ENCODE measurements at regions not wholly inside any gene's neighbourhood (a gene's known extent, or its start where the extent isn't known, plus 50 kb on each side); places are given as distances from the start of the nearest gene placed in this dataset.

DNA sequence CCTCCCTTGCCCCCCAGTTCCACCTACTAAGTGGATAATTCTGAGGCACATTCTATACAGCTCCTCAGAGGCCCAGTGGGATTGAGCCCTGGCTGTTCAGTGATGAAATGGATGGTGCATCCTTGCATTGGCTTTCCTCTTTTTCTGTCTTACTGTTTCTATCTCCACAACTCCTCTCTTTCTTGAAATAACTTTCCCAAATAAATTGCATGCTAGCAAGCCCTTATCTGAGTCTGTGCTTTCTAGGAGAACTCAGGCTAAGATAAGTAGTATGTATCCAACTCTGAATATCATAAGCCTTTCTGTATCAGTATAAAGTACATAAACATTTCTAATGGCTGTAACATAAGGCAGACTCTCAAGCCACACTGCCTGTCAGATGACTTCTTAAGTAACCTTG lies 603.8 kb upstream of the USP24 start:
- intact Hi-C loops (cut with DNase I; ENCODE audit: low total_unique reads) = no loop called here
- no peaks in the 10 kb centered on the region for H3K4me1 ChIP-seq
- no peaks in the 10 kb centered on the region for H3K27me3 ChIP-seq
- no peaks in the 10 kb centered on the region for H3K9me3 ChIP-seq
- no peak overlapping the region for H3K27ac ChIP-seq
- no peak for DNase-seq
- H3K4me3 ChIP-seq = no peak overlapping the region
- TF ChIP-seq, protein P1, sequence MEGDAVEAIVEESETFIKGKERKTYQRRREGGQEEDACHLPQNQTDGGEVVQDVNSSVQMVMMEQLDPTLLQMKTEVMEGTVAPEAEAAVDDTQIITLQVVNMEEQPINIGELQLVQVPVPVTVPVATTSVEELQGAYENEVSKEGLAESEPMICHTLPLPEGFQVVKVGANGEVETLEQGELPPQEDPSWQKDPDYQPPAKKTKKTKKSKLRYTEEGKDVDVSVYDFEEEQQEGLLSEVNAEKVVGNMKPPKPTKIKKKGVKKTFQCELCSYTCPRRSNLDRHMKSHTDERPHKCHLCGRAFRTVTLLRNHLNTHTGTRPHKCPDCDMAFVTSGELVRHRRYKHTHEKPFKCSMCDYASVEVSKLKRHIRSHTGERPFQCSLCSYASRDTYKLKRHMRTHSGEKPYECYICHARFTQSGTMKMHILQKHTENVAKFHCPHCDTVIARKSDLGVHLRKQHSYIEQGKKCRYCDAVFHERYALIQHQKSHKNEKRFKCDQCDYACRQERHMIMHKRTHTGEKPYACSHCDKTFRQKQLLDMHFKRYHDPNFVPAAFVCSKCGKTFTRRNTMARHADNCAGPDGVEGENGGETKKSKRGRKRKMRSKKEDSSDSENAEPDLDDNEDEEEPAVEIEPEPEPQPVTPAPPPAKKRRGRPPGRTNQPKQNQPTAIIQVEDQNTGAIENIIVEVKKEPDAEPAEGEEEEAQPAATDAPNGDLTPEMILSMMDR (IDR thresholded peaks at IDR 0.05) = no peak
- TF ChIP-seq POLR2A (IDR thresholded peaks at IDR 0.05) = no peak
- H3K36me3 ChIP-seq (ENCODE audit: low read depth, missing control alignments) = no peaks in the 10 kb centered on the region

DNA sequence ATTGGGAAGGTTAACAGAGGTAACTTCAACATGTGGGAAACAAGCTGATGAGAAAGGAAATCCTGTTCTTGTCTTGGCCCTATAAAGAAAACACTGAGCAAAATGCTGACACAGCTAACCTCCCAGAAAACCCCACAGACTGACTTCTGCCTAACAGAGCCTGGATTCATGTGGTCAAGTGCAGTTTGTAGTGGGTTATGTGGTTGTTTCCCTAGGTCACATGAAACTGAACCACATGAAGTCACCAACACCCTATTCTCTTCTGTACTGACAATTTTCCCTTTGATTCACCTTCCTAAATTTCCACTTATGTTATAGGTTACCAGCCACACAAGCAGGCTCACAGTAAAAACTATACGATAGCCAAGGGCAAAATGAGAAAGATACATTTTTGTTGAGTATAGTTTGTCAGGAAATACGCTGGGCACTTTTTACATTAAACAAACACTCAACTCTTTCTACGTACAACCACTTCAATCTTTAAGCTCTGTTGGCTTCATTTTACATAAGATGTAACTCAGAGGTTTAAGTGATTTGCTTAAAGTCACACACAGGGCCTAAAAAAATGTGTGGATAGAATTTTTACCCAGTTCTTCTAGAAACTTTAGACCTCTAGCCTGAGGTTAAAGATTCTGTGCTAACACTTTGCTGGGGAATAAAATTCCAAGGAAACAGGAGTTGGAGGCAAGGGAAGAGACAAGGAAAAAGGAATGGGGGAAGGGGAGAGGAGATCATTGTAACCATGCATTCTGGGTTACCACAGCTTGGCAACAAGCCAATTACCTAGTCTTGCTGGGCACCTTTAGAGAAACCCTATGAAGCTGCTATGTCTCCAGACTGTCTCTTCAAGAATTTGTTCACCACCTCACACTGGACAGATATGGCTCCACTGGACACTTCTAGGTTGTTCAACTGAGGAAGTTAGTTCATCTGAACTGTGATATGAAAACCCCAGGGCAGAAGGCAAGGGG lies 601.6 kb upstream of the USP24 start:
- intact Hi-C loops (cut with DNase I; ENCODE audit: low total_unique reads) = no loop called here
- no peak for DNase-seq
- no peak for TF ChIP-seq POLR2A (IDR thresholded peaks at IDR 0.05)
- TF ChIP-seq, protein P1 (IDR thresholded peaks at IDR 0.05) = no peak
- Histone ChIP-seq H3K9me3 (no peaks in the 10 kb centered on the region), H3K36me3 (ENCODE audit: low read depth, missing control alignments) (no peaks in the 10 kb centered on the region), H3K27me3 (no peaks in the 10 kb centered on the region), H3K4me1 (no peaks in the 10 kb centered on the region), H3K27ac (no peak overlapping the region), H3K4me3 (no peak overlapping the region)
- 82 to 92% methylated on average over 3 of the region's 3 CpGs for WGBS, 2 donors

DNA sequence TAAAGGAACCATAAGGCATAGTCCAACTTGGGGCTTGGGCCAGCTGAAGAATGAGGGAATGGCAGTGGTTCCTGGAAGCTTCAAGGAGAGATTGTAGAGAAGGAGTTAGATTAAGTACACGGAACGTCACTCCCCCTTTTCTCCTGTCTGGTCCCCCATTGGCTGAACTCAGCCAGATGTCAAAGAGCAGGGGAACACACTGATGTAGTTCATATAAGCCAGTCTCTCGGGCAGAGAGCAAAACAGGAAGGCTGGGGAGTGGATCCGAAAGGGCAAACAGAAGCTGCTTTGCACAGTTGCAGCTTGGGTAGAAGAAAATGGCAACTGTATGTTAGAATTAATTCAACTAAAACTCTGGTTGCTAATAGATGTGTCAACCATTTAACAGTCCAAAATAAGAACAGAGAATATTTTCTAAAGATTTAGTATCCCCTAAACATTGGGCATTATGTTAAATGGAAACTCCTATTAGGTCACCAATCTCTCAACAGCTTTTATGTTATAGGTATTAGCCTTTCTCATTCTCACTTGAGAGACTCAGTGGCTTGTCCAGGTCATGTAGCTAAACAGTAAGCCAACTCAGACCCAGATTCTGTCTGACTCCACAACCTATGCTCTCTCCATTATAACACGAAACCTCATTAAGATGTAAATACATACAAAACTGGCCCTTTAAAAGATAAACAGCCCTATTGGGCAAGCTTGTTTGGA lies 600.7 kb upstream of the USP24 start:
- no peak for DNase-seq
- no peaks in the 10 kb centered on the region for H3K4me1 ChIP-seq
- no peaks in the 10 kb centered on the region for H3K9me3 ChIP-seq
- no peak overlapping the region for H3K4me3 ChIP-seq
- intact Hi-C loops (cut with DNase I; ENCODE audit: low total_unique reads) = no loop called here
- H3K27me3 ChIP-seq = no peaks in the 10 kb centered on the region
- TF ChIP-seq, protein P1 (IDR thresholded peaks at IDR 0.05) = no peak
- TF ChIP-seq POLR2A (IDR thresholded peaks at IDR 0.05) = no peak
- WGBS, 2 donors = 77 to 84% methylated on average over 5 of the region's 5 CpGs
- no peaks in the 10 kb centered on the region for H3K36me3 ChIP-seq (ENCODE audit: low read depth, missing control alignments)
- H3K27ac ChIP-seq = no peak overlapping the region

DNA sequence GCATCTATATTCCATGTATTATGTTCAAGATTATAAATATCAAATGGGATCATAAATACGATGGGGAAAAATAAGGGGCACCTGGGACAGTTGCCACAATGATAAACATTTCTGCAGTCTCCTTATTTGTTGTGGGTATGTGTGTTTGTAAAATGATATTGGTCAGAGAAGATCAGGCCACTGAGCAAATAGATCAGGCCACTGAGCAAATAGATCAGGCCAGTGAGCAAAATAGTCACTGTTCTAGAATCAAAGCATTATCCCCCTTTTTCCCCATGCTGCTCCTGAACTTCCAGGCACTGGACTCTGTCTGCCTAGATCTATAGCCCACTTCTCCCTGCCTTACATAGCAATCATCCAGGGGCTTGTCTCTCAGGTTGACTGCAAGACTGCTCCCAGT lies 599.8 kb upstream of the USP24 start:
- 92 to 96% methylated on average over 1 of the region's 1 CpG for WGBS, 2 donors
- Histone ChIP-seq H3K4me3 (no peak overlapping the region), H3K9me3 (no peaks in the 10 kb centered on the region), H3K27ac (no peak overlapping the region), H3K4me1 (no peaks in the 10 kb centered on the region), H3K36me3 (ENCODE audit: low read depth, missing control alignments) (no peaks in the 10 kb centered on the region), H3K27me3 (no peaks in the 10 kb centered on the region)
- no peak for TF ChIP-seq POLR2A (IDR thresholded peaks at IDR 0.05)
- DNase-seq = no peak
- intact Hi-C loops (cut with DNase I; ENCODE audit: low total_unique reads) = no loop called here

DNA sequence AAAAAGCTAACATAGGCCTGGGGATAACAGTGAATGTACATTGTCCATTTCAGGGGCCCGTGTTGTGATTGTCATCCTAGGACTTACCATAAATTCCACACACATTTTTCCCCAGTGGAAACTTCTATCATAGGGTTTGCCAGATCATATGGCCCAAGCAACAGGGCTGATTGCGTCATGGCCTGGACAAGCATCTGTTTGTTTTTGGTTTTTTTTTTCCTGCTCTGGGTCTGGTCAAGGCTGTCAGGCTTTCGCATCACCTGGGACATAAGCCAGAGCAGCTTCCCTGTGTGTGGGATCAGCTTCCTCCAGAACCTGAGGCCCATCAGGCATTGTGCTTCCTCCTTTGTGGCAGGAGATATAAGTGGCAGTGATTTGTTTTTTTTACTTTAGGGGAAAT lies 598.5 kb upstream of the USP24 start:
- H3K27ac ChIP-seq = no peak overlapping the region
- no peaks in the 10 kb centered on the region for H3K27me3 ChIP-seq
- no peak for TF ChIP-seq POLR2A (IDR thresholded peaks at IDR 0.05)
- TF ChIP-seq, protein P1 (IDR thresholded peaks at IDR 0.05) = no peak
- no peaks in the 10 kb centered on the region for H3K36me3 ChIP-seq (ENCODE audit: low read depth, missing control alignments)
- intact Hi-C loops (cut with DNase I; ENCODE audit: low total_unique reads) = no loop called here
- no peaks in the 10 kb centered on the region for H3K9me3 ChIP-seq
- H3K4me3 ChIP-seq = no peak overlapping the region
- H3K4me1 ChIP-seq = no peaks in the 10 kb centered on the region
- WGBS, 2 donors = 77 to 81% methylated on average over 3 of the region's 3 CpGs
- DNase-seq = peak; percentile 44

Data from testis (tissue), 2 donors.